ENCODE measurements at regions not wholly inside any gene's neighbourhood (a gene's known extent, or its start where the extent isn't known, plus 50 kb on each side); places are given as distances from the start of the nearest gene placed in this dataset.
A peak's percentile ranks its signal among the peaks of the same experiment; 100 is the strongest.

DNA sequence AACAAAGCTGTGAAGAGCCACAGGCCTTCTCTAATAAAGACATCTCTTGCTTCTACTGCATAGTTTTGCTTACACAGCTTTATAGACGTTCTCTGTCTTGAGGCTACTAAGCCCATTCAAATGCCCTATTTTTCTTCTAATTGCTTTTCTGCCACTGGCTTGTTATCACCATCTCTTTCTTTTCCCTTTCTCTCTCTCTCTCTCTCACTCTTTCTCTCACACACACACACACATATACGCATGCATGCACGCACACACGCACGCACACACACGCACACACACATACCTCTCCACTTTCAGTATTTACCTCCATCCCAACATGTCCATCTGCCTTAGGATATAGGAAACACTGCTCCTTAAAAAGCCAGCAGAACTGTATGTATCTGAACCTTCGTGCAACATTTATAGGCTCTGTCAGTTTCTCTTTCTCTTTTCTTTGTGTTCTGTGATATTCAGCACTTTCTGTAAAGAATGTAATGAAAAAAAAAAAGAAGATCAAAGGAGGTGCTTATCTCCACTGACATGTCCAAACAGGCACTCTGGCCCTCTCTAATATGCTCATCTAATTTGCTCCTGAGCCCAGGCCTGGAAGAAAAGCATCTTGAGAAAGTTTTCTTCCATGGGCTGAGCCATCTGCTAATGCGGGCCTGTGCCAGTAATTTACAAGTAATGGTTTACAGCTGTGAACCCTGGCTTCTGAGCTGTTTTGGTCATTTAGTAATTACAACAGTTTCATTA, 1046.7 kb upstream of the MAP3K7 start:
- H3K23ac ChIP-seq (ENCODE audit: insufficient read length) = no peak overlapping the region
- no peak overlapping the region for H2BK20ac ChIP-seq (ENCODE audit: low read length)
- no peaks in the 10 kb centered on the region for H3K27me3 ChIP-seq (replicated peaks in 1 of 4; ENCODE audit: control insufficient read depth in 3 of 4, extremely low read depth in 1 of 4, insufficient read depth in 3 of 4, low read length in 3 of 4)
- peak overlapping the region in 1 of 4 experiments; percentile 24; a peak in 1 of 7 replicates for H3K9ac ChIP-seq (replicated peaks in 1 of 4; ENCODE audit: extremely low read depth in 1 of 4, low read depth in 3 of 4, low read length in 3 of 4)
- CTCF ChIA-PET (ENCODE audit: partially characterized antibody) = interaction anchor here (0.6 kb wide), 1 partner anchor 12 kb away, joined by 4 read pairs; no protein-coding TSS in a partner anchor
- H3K27ac ChIP-seq (ENCODE audit: low read depth, low read length) = no peak overlapping the region
- no peak overlapping the region for H2BK120ac ChIP-seq (replicated peaks; ENCODE audit: low read depth, low read length)
- no peak overlapping the region for H2BK15ac ChIP-seq (ENCODE audit: low read length)
- H3K4me2 ChIP-seq (ENCODE audit: insufficient read depth in 1 of 2, low read depth in 2 of 2, low read length in 2 of 2) = no peak overlapping the region
- peak overlapping the region; percentile 67; the same call in 1 of the 2 replicates for H2AFZ ChIP-seq (ENCODE audit: low read length)
- H3K79me1 ChIP-seq (ENCODE audit: low read depth, low read length) = no peaks in the 10 kb centered on the region
- no peak overlapping the region for H2BK5ac ChIP-seq (ENCODE audit: low read depth, low read length)
- no peaks in the 10 kb centered on the region for H3K79me2 ChIP-seq (ENCODE audit: control insufficient read depth in 1 of 2, insufficient read depth in 2 of 2, low read length in 2 of 2)
- H4K20me1 ChIP-seq (replicated peaks in 1 of 2; ENCODE audit: control insufficient read depth in 1 of 2, insufficient read depth in 2 of 2, low read length in 2 of 2) = no peaks in the 10 kb centered on the region
- no peak overlapping the region for H2AK5ac ChIP-seq (ENCODE audit: low read depth, low read length)
- H3K18ac ChIP-seq (ENCODE audit: extremely low read depth, low read length) = no peak overlapping the region
- FAIRE-seq (no peak), DNase-seq (ENCODE audit: low read depth in 1 of 2, low spot score in 2 of 2) (no peak)
- WGBS, 2 experiments (ENCODE audit: extremely low coverage in 1 of 2, insufficient coverage in 1 of 2, insufficient read length in 1 of 2, insufficient replicate concordance in 2 of 2, low coverage in 1 of 2, low lambda C conversion rate in 2 of 2, missing lambda C conversion rate in 1 of 2) = 97% methylated on average over 8 of the region's 8 CpGs; no CpG with 5 or more reads in 1 of the 2 experiments
- H4K91ac ChIP-seq (replicated peaks; ENCODE audit: insufficient read length, low read length) = no peak overlapping the region
- POLR2A ChIA-PET (ENCODE audit: partially characterized antibody) = interaction anchor here (0.6 to 0.7 kb wide), 2 partner anchors 163 to 748 kb away, joined by 3 read pairs; no protein-coding TSS in a partner anchor
- peaks cover 0 to 4% (median 3%) of the 10 kb centered on the region in 4 experiments; a peak in 2 of 7 replicates for H3K4me1 ChIP-seq (replicated peaks in 1 of 4; ENCODE audit: control insufficient read depth in 3 of 4, insufficient read depth in 4 of 4, low read length in 3 of 4)
- no peaks in the 10 kb centered on the region for H3K23me2 ChIP-seq (ENCODE audit: low read depth, low read length)
- H3K4ac ChIP-seq (replicated peaks; ENCODE audit: insufficient read length, low read depth, low read length) = no peak overlapping the region
- H3K14ac ChIP-seq (ENCODE audit: insufficient read length) = no peak overlapping the region
- H4K5ac ChIP-seq (ENCODE audit: insufficient read length, low read depth, low read length) = no peak overlapping the region
- H3K4me3 ChIP-seq (ENCODE audit: extremely low read depth in 1 of 4, insufficient read depth in 2 of 4, low read depth in 3 of 4, low read length in 4 of 4) = no peak overlapping the region
- H3K9me3 ChIP-seq (ENCODE audit: insufficient read depth in 2 of 2, low read depth in 1 of 2, low read length in 1 of 2) = no peaks in the 10 kb centered on the region
- no peak overlapping the region for H4K8ac ChIP-seq (ENCODE audit: extremely low read depth, insufficient read depth, low read length)
- no peak overlapping the region for H2BK12ac ChIP-seq (ENCODE audit: low read depth, low read length)
- no peaks in the 10 kb centered on the region for H3K36me3 ChIP-seq (ENCODE audit: control insufficient read depth in 2 of 4, insufficient read depth in 4 of 4, low read length in 3 of 4)
- peak overlapping the region; percentile 18 for H3K56ac ChIP-seq (replicated peaks; ENCODE audit: insufficient read length, low read depth, low read length)
- TF ChIP-seq RNF2 (IDR thresholded peaks at IDR 0.05; ENCODE audit: borderline replicate concordance, low read depth, low read length, missing control alignments, poor library complexity, severe bottlenecking) (no peak), SRF (IDR thresholded peaks at IDR 0.05; ENCODE audit: low read depth, low read length) (no peak), POLR2AphosphoS5 (IDR thresholded peaks at IDR 0.05; ENCODE audit: low read depth, low read length) (no peak), POU5F1 (IDR thresholded peaks at IDR 0.05; ENCODE audit: low read depth, low read length) (no peak), KDM1A (IDR thresholded peaks at IDR 0.05; ENCODE audit: borderline replicate concordance, low read length) (no peak), SUZ12 (IDR thresholded peaks at IDR 0.05; ENCODE audit: low read length) (no peak), JUN (IDR thresholded peaks at IDR 0.05; ENCODE audit: low read depth, low read length) (no peak), TAF1 (IDR thresholded peaks at IDR 0.05; ENCODE audit: low read depth, low read length) (no peak), TEAD4 (IDR thresholded peaks at IDR 0.05; ENCODE audit: low read depth, low read length) (no peak), SP2 (IDR thresholded peaks at IDR 0.05; ENCODE audit: low read length) (no peak)
- TF ChIP-seq, protein P1, sequence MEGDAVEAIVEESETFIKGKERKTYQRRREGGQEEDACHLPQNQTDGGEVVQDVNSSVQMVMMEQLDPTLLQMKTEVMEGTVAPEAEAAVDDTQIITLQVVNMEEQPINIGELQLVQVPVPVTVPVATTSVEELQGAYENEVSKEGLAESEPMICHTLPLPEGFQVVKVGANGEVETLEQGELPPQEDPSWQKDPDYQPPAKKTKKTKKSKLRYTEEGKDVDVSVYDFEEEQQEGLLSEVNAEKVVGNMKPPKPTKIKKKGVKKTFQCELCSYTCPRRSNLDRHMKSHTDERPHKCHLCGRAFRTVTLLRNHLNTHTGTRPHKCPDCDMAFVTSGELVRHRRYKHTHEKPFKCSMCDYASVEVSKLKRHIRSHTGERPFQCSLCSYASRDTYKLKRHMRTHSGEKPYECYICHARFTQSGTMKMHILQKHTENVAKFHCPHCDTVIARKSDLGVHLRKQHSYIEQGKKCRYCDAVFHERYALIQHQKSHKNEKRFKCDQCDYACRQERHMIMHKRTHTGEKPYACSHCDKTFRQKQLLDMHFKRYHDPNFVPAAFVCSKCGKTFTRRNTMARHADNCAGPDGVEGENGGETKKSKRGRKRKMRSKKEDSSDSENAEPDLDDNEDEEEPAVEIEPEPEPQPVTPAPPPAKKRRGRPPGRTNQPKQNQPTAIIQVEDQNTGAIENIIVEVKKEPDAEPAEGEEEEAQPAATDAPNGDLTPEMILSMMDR (IDR thresholded peaks at IDR 0.05; ENCODE audit: control extremely low read depth in 1 of 3, insufficient read depth in 1 of 3, low read depth in 1 of 3, low read length in 3 of 3) = no peak

All from H1 (cell line).